ENCODE measurements at regions not wholly inside any gene's neighbourhood (a gene's known extent, or its start where the extent isn't known, plus 50 kb on each side); places are given as distances from the start of the nearest gene placed in this dataset.

DNA sequence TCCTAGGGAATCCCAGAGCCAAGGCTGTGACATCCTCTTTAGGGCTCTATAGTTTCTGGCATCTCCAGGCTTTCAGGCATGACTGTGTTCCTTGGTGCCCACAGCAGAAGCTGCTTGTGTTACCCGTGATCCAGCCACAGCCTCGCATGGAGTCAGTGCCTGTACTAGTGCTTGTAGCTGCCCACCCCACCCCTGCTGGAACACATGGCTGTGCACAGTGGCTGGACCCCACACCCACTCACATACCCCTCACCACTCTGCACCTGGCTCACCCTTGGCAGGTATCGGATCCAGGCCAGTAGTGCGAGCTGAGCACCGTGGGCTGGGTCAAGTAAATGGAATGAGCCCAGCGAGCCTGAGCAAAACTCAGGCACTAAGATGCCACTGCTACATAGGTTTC, 934.7 kb upstream of the PRMT6 start:
- H3K79me2 ChIP-seq (ENCODE audit: insufficient read depth, low read length), result no peaks in the 10 kb centered on the region
- Mint-ChIP-seq H3K4me3 (no peak overlapping the region), H3K4me1 (no peaks in the 10 kb centered on the region), H3K36me3 (no peaks in the 10 kb centered on the region), H3K9me3 (peaks cover 3 to 18% (median 7%) of the 10 kb centered on the region in 7 donors), H3K27ac (no peak overlapping the region), H3K27me3 (ENCODE audit: low read depth in 3 of 3) (no peaks in the 10 kb centered on the region)
- H3K4me1 ChIP-seq (ENCODE audit: control insufficient read depth in 1 of 2, insufficient read depth in 2 of 2, low read length in 2 of 2), result no peaks in the 10 kb centered on the region
- no peak overlapping the region for H3K9ac ChIP-seq (ENCODE audit: insufficient read depth, low read length, poor library complexity, severe bottlenecking)
- intact Hi-C loops (cut with micrococcal nuclease), result no loop called here
- no peak overlapping the region for H3K27ac ChIP-seq (ENCODE audit: low read depth in 1 of 2, low read length in 2 of 2)
- TF ChIP-seq, protein P1, sequence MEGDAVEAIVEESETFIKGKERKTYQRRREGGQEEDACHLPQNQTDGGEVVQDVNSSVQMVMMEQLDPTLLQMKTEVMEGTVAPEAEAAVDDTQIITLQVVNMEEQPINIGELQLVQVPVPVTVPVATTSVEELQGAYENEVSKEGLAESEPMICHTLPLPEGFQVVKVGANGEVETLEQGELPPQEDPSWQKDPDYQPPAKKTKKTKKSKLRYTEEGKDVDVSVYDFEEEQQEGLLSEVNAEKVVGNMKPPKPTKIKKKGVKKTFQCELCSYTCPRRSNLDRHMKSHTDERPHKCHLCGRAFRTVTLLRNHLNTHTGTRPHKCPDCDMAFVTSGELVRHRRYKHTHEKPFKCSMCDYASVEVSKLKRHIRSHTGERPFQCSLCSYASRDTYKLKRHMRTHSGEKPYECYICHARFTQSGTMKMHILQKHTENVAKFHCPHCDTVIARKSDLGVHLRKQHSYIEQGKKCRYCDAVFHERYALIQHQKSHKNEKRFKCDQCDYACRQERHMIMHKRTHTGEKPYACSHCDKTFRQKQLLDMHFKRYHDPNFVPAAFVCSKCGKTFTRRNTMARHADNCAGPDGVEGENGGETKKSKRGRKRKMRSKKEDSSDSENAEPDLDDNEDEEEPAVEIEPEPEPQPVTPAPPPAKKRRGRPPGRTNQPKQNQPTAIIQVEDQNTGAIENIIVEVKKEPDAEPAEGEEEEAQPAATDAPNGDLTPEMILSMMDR (IDR thresholded peaks at IDR 0.05), result no peak
- H3K4me2 ChIP-seq (replicated peaks; ENCODE audit: extremely low read depth, low read length, poor library complexity, severe bottlenecking), result no peak overlapping the region
- no peak for DNase-seq
- no peaks in the 10 kb centered on the region for H4K20me1 ChIP-seq (ENCODE audit: insufficient read depth, low read length)
- no peaks in the 10 kb centered on the region for H3K27me3 ChIP-seq (ENCODE audit: control insufficient read depth in 2 of 2, insufficient read depth in 2 of 2, low read length in 2 of 2)
- no peak overlapping the region for H3K4me3 ChIP-seq (replicated peaks in 1 of 3; ENCODE audit: low read depth in 2 of 3, low read length in 3 of 3)
- H3K9me3 ChIP-seq (replicated peaks in 1 of 2; ENCODE audit: control insufficient read depth in 1 of 2, insufficient read depth in 1 of 2, low read length in 2 of 2), result peaks cover 28 to 32% of the 10 kb centered on the region in 2 donors
- no peak overlapping the region for H2AFZ ChIP-seq (ENCODE audit: insufficient read depth, low read depth, low read length, poor library complexity, severe bottlenecking)
- H3K36me3 ChIP-seq (replicated peaks in 1 of 2; ENCODE audit: control insufficient read depth in 1 of 2, insufficient read depth in 2 of 2, low read length in 2 of 2), result no peaks in the 10 kb centered on the region
- whole genome bisulfite sequencing (ENCODE audit: insufficient coverage), result 95% methylated on average over 3 of the region's 6 CpGs

DNA sequence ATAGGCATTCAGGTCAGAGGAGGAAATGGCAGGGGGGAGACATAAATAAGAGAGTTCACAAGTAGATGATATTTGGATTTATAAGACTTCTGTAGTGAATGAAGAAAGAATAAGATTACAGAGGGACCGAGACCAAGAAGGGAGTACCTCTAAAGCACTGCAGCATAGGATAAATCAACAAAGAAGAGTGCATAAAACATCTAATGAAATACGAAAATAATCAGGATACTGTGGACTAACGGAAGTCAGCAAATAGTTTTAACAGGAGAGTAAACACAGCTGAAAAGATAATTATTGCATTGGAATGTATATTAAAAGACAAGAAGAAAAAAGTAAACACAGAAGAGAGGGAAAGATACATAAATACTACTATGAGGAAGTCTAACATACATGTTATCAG, 921.9 kb upstream of the PRMT6 start:
- H3K4me3 Mint-ChIP-seq, result no peak overlapping the region
- peaks cover 0 to 4% of the 10 kb centered on the region in 2 donors for H3K9me3 ChIP-seq (replicated peaks in 1 of 2; ENCODE audit: control insufficient read depth in 1 of 2, insufficient read depth in 1 of 2, low read length in 2 of 2)
- no peaks in the 10 kb centered on the region for H3K79me2 ChIP-seq (ENCODE audit: insufficient read depth, low read length)
- no peak overlapping the region for H3K4me2 ChIP-seq (replicated peaks; ENCODE audit: extremely low read depth, low read length, poor library complexity, severe bottlenecking)
- no peak overlapping the region for H3K27ac ChIP-seq (ENCODE audit: low read depth in 1 of 2, low read length in 2 of 2)
- no peaks in the 10 kb centered on the region for H3K27me3 ChIP-seq (ENCODE audit: control insufficient read depth in 2 of 2, insufficient read depth in 2 of 2, low read length in 2 of 2)
- H3K4me3 ChIP-seq (replicated peaks in 1 of 3; ENCODE audit: low read depth in 2 of 3, low read length in 3 of 3), result no peak overlapping the region
- H3K27me3 Mint-ChIP-seq (ENCODE audit: low read depth in 3 of 3), result no peaks in the 10 kb centered on the region
- no peak for DNase-seq
- no peak overlapping the region for H3K9ac ChIP-seq (ENCODE audit: insufficient read depth, low read length, poor library complexity, severe bottlenecking)
- no peaks in the 10 kb centered on the region for H3K4me1 ChIP-seq (ENCODE audit: control insufficient read depth in 1 of 2, insufficient read depth in 2 of 2, low read length in 2 of 2)
- intact Hi-C loops (cut with micrococcal nuclease), result no loop called here
- H3K9me3 Mint-ChIP-seq, result peaks cover 0 to 3% (median 0%) of the 10 kb centered on the region in 7 donors
- no peaks in the 10 kb centered on the region for H4K20me1 ChIP-seq (ENCODE audit: insufficient read depth, low read length)
- no peaks in the 10 kb centered on the region for H3K36me3 Mint-ChIP-seq
- H3K4me1 Mint-ChIP-seq, result no peaks in the 10 kb centered on the region
- TF ChIP-seq, protein P1 (IDR thresholded peaks at IDR 0.05), result no peak
- no peak overlapping the region for H3K27ac Mint-ChIP-seq
- no peaks in the 10 kb centered on the region for H3K36me3 ChIP-seq (replicated peaks in 1 of 2; ENCODE audit: control insufficient read depth in 1 of 2, insufficient read depth in 2 of 2, low read length in 2 of 2)
- 0% methylated on average over 1 of the region's 3 CpGs for WGBS (ENCODE audit: insufficient coverage)
- no peak overlapping the region for H2AFZ ChIP-seq (ENCODE audit: insufficient read depth, low read depth, low read length, poor library complexity, severe bottlenecking)
